PFSK-1 (cell line): ENCODE measurements at regions not wholly inside any gene's neighbourhood (a gene's known extent, or its start where the extent isn't known, plus 50 kb on each side); places are given as distances from the start of the nearest gene placed in this dataset.

Source experiments
- SIN3A ChIP-seq: IDR thresholded peaks from 2 replicates; pipeline ENCODE4 v1.6.1; 2012; ENCODE audit warnings: mild to moderate bottlenecking, low read length, moderate library complexity, borderline replicate concordance; ENCODE audit not compliant: insufficient read depth
- TAF1 ChIP-seq: IDR thresholded peaks from 2 replicates; pipeline ENCODE4 v1.6.1; 2012; ENCODE audit warnings: low read length, control low read depth, borderline replicate concordance; ENCODE audit not compliant: insufficient read depth

GRCh38 chr3:5290915-5291314 is 103.4 kb downstream of the EDEM1 start:
- TF ChIP-seq SIN3A: no peak
- TF ChIP-seq TAF1: no peak
